Left cardiac atrium (tissue), 4 donors: ENCODE measurements at regions not wholly inside any gene's neighbourhood (a gene's known extent, or its start where the extent isn't known, plus 50 kb on each side); places are given as distances from the start of the nearest gene placed in this dataset.

Experiments used
- ATAC-seq, 2 donors: fragments of 200-7000 bp; cut with Tn5 transposase; one replicate each; pipeline ENCODE4 v1.9.1; 2020; ENCODE audit warnings: mild to moderate bottlenecking in 2 of 2, moderate library complexity in 2 of 2
- DNase-seq: peaks from one replicate; pipeline ENCODE4 v3.0.0-alpha.2; 2020
- intact Hi-C, 2 donors: fragments of 100-400 bp; cut with DNase I; formaldehyde crosslinking; loops; one replicate each; pipeline versions ENCODE4 v1.14.1 to v1.15.1; 2022 to 2023
- donor health status: DM: no; HTN: yes; CAD: no.
- donor health status: DM: no; HTN: yes; CAD: no; lungs with severe emphysema.
- donor health status: DM: yes; HTN: yes; CAD: no.
- donor health status: Dilated cardiomyopathy.

- intact Hi-C loops, result no loop called here
- no peak for ATAC-seq
- DNase-seq, result no peak
These were observed 99.0 kb upstream of the ID2 start for GRCh38 chr2:8582651-8583399.

- peak; percentile 97 for ATAC-seq
- DNase-seq, result peak; percentile 94
- intact Hi-C loops, result no loop called here
These were observed 98.3 kb upstream of the ID2 start for GRCh38 chr2:8583400-8584173.

GRCh38 chr2:8584174-8585066 lies 97.4 kb upstream of the ID2 start:
- intact Hi-C loops, result no loop called here
- DNase-seq, result no peak
- no peak for ATAC-seq

- DNase-seq (peak; percentile 34), ATAC-seq (no peak)
- intact Hi-C loops, result no loop called here
These were observed 95.3 kb upstream of the ID2 start for GRCh38 chr2:8586457-8587051.

GRCh38 chr2:8587251-8587791 lies 94.5 kb upstream of the ID2 start:
- ATAC-seq, result no peak
- DNase-seq, result no peak
- intact Hi-C loops, result no loop called here

- no peak for DNase-seq
- intact Hi-C loops, result no loop called here
- ATAC-seq, result no peak
These were observed 93.7 kb upstream of the ID2 start for GRCh38 chr2:8587920-8588830.

- DNase-seq (no peak), ATAC-seq (no peak)
- intact Hi-C loops, result no loop called here
These were observed 93.0 kb upstream of the ID2 start for GRCh38 chr2:8588831-8589191.

GRCh38 chr2:8589721-8590120 lies 92.1 kb upstream of the ID2 start:
- DNase-seq (no peak), ATAC-seq (no peak)
- intact Hi-C loops, result no loop called here

GRCh38 chr2:8590938-8591337 lies 90.9 kb upstream of the ID2 start:
- intact Hi-C loops, result no loop called here
- peak in 1 of 2 donors; percentile 12 for ATAC-seq
- no peak for DNase-seq

- ATAC-seq (peak; percentile 56 to 80), DNase-seq (peak; percentile 39)
- intact Hi-C loops, result no loop called here
These were observed 89.1 kb upstream of the ID2 start for GRCh38 chr2:8592736-8593135.

- ATAC-seq (no peak), DNase-seq (no peak)
- intact Hi-C loops, result no loop called here
These were observed 88.6 kb upstream of the ID2 start for GRCh38 chr2:8593243-8593642.

GRCh38 chr2:8594731-8595427 lies 87.0 kb upstream of the ID2 start:
- DNase-seq (no peak), ATAC-seq (peak in 1 of 2 donors; percentile 38)
- intact Hi-C loops, result no loop called here

GRCh38 chr2:8595428-8595805 lies 86.4 kb upstream of the ID2 start:
- DNase-seq, result no peak

GRCh38 chr2:8595811-8596600 lies 85.8 kb upstream of the ID2 start:
- ATAC-seq, result no peak
- no peak for DNase-seq
- intact Hi-C loops, result no loop called here

More at GRCh38 chr2:8595428-8595805, 86.4 kb upstream of the ID2 start:
- intact Hi-C loops, result no loop called here
- no peak for ATAC-seq

GRCh38 chr2:8597094-8597493 lies 84.8 kb upstream of the ID2 start:
- intact Hi-C loops, result no loop called here
- ATAC-seq (no peak), DNase-seq (no peak)

GRCh38 chr2:8597559-8598225 lies 84.2 kb upstream of the ID2 start:
- ATAC-seq, result peak in 1 of 2 donors; percentile 6
- intact Hi-C loops, result no loop called here
- no peak for DNase-seq
